HG02885 (cell line): ENCODE measurements at regions not wholly inside any gene's neighbourhood (a gene's known extent, or its start where the extent isn't known, plus 50 kb on each side); places are given as distances from the start of the nearest gene placed in this dataset.

Experiments
- ATAC-seq: cut with Tn5 transposase; IDR thresholded peaks from one replicate; pipeline ENCODE4 v1.9.1; 2021; ENCODE audit warnings: mild to moderate bottlenecking; ENCODE audit not compliant: unreplicated experiment, poor library complexity

DNA sequence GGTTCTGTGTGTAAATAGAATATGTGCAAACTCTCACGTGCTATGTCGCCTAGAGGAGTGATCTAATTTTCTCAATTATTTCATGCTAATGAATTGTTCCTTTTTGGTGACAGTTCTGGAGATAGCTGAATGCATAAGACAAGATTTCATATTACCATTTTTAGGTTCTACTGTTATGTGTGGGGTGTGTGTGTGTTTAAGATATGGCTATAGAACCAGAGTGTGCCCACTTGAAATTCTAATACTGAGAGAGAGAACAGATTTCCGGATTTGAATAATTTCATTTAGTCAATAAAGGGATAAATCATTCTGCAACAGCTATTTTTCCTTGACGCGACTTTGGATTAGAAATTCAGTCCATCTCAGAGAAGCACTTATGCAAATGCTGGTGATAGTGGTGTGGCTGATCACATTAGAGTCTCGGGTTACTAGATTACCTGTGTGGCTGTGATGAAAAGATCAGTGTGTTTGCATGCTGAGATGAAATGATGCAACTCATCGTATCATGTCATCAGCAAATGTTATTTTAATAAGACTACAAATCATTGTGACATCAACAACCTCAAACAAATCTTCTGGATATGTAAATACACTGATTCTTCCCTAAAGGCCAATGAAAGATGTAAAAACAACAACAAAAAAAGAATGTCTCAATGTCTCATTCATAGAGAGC, 415.9 kb downstream of the EPHA4 start:
- no peak for ATAC-seq

DNA sequence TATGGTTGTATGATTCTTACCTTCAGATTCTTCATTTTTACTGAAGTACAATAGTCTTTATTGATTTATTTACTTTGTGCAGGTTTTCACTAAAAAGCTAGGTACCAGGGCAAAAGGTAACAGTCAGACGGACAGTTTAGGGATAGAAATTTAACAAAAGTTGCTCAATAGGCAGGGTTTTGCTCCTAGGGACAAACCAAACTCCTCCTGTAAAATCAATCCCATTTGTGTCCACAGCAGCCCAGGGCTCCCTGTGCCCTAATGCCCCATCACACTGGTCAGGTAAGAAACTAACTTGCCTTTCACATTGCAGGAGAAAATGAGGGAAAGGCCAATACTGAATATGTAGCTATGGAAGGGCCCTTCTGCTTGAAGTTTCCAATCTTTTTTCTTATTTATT, 410.9 kb downstream of the EPHA4 start:
- ATAC-seq, result no peak

GRCh38 chr2:221166292-221166691, 405.8 kb downstream of the EPHA4 start:
- ATAC-seq, result no peak

DNA sequence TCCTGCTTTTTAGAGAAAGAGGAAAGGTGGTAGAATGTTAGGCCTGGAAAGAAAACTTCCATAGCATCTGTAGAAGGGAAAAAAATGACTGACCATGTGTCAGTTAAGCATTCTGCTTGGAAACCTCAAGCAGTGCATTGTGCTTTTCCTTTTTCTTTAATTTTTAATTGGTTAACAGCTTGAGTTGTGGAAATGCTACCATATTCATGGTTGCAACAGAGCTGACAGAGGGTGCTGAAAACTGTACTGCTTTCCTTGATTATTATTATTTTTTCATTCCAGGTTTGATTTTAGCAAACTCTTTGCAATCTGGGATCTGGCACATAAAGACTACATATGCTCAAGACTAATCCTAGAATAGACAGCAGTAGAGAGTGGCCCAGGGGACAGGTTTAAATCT, 404.5 kb downstream of the EPHA4 start:
- ATAC-seq, result no peak

GRCh38 chr2:221169724-221170123, 402.4 kb downstream of the EPHA4 start:
- no peak for ATAC-seq

DNA sequence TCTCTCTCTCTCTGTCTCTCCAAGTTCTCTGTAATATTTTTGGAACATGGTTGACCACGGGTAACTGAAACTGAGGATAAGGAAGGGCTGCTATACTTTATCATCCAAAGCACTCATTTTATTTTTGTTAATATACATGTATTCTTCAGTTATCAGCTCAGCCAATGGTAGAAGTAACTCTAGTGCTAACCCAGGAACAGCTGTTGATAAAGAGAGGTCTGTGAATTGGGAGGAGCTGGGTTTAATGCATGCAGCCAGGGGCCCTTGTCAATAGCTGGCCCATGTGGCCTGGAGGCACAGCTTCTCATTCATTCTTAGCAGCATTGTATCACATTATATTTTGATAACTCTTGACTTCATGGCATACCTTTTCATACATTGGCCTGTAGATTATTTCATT, 401.6 kb downstream of the EPHA4 start:
- ATAC-seq, result no peak

DNA sequence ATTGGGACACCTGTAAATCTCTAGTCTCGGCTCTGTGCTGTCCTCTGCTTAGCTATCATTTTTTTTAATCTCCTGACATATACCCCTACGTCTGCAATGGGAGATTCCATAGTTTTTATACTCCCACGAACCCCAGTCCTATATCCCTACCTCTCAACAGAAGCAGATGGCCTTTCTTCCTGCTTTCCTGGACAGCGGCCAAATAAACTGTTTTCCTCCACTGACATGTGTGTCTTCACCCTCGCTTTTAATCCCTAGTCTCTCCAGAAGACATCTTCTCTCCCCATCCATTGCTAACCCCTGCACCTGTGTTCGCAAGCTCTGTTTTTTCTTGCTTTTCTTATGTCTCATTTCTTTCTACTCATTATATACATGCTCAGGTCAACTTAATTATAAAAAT, 395.4 kb downstream of the EPHA4 start:
- ATAC-seq, result no peak

DNA sequence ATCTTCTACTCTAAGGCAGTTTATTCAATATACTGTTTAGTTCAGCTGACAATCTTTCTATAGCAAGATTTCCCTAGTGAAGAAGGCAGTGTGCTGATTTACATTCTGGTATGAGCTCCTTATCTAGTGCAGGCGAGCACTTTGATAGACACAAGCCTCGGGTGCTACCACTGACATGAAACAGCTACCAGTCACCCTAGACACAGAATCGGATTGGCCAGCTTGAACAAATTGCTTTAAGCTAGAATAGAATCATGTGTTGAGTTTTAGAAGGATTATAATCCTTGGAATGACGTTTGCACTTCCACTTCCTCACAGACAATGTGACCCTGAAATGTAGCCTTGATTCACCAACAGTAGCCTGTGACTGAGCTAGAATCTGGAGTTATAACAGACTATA, 394.0 kb downstream of the EPHA4 start:
- ATAC-seq, result no peak

DNA sequence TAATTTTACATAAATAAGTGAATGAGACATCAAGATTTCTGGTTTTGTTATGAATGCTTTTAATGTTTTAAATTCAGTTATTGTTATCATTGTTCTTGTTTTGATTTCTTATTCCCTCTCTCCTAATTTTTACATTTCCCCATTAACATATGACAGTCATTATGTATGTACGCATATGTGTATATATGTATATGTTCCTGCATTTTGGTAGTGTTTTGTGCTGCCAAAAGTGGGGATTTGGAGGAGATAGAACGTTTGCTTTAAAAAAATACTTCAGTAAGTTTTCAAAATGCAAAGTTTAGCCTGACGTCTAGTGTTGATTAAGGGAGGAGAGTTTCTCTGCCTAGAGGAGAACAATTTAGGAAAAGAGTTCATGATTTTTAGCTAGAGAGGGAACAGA, 385.2 kb downstream of the EPHA4 start:
- ATAC-seq, result no peak

DNA sequence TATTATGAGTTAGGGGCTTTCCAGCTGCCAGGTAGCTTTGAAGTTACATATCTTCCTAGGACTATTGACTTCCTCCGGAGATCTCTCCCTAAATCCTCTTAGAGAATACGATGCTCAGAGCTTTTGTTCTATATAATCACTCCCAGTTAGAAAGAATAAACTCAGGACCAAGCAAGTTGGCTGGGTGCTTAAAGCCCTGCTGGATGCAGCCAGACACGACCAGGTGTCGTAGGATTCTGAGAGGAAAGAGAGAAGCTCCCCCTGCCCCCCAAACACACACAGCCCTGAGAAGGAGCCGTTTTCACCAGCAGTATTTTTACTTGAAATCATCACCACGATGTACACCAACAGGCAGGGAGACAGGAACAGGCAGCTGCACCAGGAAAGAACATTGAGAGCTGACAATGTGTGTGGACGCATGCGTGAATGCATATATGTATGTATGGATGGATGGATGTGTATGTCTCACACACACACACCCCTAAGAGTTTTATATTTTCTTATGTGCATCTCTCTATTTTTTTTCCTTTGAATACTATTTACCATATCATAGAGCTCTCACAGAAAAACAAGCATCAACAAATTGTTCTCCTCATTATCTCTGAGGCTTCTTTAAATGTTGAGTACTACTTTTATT, 382.6 kb downstream of the EPHA4 start:
- ATAC-seq, result no peak

GRCh38 chr2:221195829-221196228, 376.3 kb downstream of the EPHA4 start:
- no peak for ATAC-seq

GRCh38 chr2:221197225-221197856, 374.8 kb downstream of the EPHA4 start:
- ATAC-seq, result no peak

GRCh38 chr2:221198309-221198708, 373.8 kb downstream of the EPHA4 start:
- no peak for ATAC-seq

DNA sequence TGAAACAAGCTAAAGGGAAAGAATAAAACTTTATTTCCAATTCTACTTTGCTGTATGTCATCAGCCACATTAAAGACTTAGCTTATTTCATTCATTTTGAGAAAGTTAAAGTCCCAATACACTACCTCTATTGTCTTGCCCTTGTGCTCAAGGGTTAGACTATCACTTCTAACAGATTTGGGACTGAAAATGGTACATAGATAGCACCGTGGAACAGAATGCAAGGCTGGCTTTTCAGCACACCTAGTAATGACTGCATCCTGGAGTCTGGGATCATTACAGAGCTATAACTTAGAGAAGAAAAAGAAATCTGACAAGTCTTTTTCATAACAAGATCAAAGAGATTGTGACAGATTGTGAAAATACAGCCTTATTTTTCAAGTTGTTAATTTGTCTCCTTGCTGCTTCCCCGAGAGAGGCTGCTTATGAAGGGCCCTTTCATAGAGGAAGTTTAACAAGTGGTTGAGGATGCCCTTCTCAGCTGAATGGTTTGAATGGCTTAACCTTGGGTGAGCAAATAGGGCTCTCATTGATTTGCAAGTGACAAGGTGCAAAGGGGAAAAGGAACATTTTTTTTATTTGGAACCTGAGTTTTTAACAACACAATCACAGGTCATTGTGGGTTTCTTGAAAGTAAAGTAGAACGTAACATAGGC, 371.8 kb downstream of the EPHA4 start:
- no peak for ATAC-seq

DNA sequence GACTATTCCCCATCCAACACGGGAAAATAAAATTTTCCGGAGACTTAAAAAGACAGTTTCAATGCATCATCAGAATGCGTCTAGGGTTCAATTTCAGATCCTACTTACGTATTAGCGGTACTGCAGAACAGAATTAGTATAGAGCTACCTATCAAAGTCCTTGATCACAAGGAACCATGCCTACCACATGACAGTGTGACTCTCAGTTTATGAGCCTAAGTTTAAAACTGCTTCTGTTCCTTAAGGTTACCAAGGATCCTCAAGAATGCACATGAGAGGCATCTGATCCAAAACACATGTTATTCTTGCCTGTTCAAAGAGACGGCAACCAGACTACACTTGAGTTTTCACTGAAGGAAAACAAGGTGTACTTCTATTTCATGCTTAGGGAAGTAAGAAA, 369.7 kb downstream of the EPHA4 start:
- no peak for ATAC-seq

DNA sequence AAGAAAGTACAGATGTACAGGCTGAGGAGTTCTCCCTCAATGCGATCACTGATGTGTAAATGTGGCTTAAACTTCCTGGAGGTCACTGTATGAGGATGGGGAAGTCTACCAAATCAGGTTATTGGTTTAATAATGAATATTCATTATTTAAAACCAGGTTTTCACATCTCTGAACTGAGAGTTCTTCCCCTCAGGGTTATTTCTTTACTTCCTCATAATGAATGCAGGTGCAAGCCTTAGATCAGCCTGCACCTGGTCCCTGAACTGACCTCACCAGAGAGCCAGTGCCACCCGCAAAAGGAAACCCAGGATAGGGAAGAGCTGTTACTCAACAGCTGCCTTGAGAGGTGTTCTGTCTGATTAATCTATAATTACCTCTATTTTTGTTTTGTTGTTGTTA, 369.0 kb downstream of the EPHA4 start:
- ATAC-seq, result peak; percentile 74

GRCh38 chr2:221203856-221204255, 368.2 kb downstream of the EPHA4 start:
- no peak for ATAC-seq

DNA sequence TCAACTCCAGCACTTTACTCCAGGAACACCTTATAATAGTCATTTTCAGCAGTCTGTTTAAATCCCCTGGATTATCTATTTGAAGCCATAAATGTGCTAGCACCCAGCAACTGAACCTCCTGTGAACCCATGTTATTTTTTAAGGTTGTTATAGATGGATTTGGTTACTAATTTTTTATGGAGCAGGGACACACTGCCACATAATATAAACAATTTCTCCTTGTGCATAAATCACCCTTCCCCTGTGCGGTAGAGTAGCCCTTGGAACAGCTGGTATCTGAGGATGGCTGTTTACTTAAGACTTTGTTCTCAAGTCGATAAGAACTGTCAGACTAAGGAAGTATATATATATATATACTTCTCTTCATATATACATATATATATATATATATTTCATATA, 367.4 kb downstream of the EPHA4 start:
- no peak for ATAC-seq

DNA sequence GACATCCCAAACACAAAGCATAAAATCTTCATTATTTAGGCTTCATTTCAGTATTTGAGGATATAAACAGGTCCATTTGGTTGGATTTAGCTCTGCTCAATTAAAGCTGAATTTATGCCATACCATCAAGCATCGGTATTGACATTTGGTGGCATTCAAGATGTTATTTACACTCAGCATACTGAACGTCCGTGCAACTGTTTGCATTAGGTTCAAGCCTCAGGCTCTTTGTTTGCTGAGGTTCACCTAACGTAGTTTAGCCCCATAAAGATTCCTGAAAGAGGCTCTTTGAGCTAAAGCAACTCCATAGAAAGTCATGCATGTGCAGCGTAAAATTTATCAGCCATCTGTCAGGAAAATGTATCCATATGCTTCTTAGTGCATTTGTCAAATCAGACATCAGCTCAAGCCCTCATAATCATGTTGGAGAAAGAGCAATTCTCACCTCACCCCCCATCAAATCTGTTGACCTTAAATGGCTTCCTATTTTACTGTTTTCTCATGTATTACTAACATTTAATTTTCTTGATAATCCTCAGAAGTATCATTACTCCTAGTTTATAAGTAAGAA, 366.9 kb downstream of the EPHA4 start:
- no peak for ATAC-seq

- no peak for ATAC-seq
Measured at GRCh38 chr2:221210686-221211085, 361.4 kb downstream of the EPHA4 start.

DNA sequence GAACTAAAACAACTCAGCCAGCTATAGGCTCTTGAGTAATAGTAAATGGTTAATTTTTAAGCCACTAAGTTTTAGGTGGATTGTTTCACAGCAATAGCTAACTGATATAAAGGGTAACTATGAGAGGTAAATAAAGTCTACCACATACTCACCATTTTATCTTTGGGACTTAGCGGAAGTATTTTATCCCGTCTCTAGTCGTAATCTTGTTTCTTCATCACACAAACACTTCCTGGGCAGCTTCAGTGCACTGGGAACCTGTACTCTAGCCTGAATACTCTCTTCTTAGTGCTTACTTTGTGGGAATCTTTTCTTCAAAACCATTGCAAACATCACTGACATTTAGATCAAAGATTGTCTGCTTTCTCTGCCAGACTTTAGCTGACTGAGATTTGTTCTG, 360.5 kb downstream of the EPHA4 start:
- no peak for ATAC-seq
